Esophagus squamous epithelium (tissue), 5 donors: ENCODE measurements at regions not wholly inside any gene's neighbourhood (a gene's known extent, or its start where the extent isn't known, plus 50 kb on each side); places are given as distances from the start of the nearest gene placed in this dataset.

Experiments used
- DNase-seq: peaks from one replicate; lab custom pipeline; 2025; lab: John Stamatoyannopoulos, UW
- H3K27ac ChIP-seq, 4 donors: fragments of 200-600 bp; sonication (generic); one replicate each; pipeline ENCODE4 v1.5.1; 2016 to 2019; ENCODE audit warnings: mild to moderate bottlenecking in 1 of 4
- H3K27me3 ChIP-seq, 4 donors: fragments of 200-600 bp; sonication (generic); 1 replicate in 3 of 4; 2 replicates in 1 of 4; pipeline versions ENCODE4 v1.5.1 to v1.6.0; 2017 to 2021; ENCODE audit warnings: antibody characterized with exemption in 1 of 4
- H3K36me3 ChIP-seq, 3 donors: fragments of 200-600 bp; sonication (generic); one replicate each; pipeline ENCODE4 v1.5.1; 2016 to 2019
- H3K4me1 ChIP-seq, 3 donors: fragments of 200-600 bp; sonication (generic); one replicate each; pipeline ENCODE4 v1.5.1; 2017 to 2019
- H3K4me3 ChIP-seq, 4 donors: fragments of 200-600 bp; sonication (generic); 1 replicate in 3 of 4; 2 replicates in 1 of 4; pipeline ENCODE4 v1.5.1; 2016 to 2019; ENCODE audit warnings: mild to moderate bottlenecking in 2 of 4, moderate library complexity in 1 of 4
- H3K9me3 ChIP-seq, 3 donors: fragments of 200-600 bp; sonication (generic); one replicate each; pipeline ENCODE4 v1.5.1; 2016 to 2019
- POLR2A ChIP-seq, 4 donors: fragments of 450-650 bp; IDR thresholded peaks; one replicate each; pipeline ENCODE4 v1.6.1; 2017; ENCODE audit warnings: antibody characterized with exemption in 4 of 4, mild to moderate bottlenecking in 4 of 4, moderate library complexity in 3 of 4
- WGBS, 2 donors: methylation state at CpG; one replicate each; pipeline ENCODE4 v1.1.5; 2018; 5-methylcytosine and 5-hydroxymethylcytosine counted together
- intact Hi-C: fragments of 100-400 bp; cut with DNase I; formaldehyde crosslinking; loops from one replicate; pipeline ENCODE4 v1.15.0; 2022
- TF ChIP-seq, protein P1 (sequence below), 6 experiments: fragments of 450-650 bp in 4 of 6; fragments of 200-600 bp in 2 of 6; sonication (generic) in 2 of 6; IDR thresholded peaks; one replicate each; pipeline ENCODE4 v1.5.1; 2016 to 2019; ENCODE audit warnings: antibody characterized with exemption in 6 of 6, mild to moderate bottlenecking in 4 of 6, moderate library complexity in 4 of 6
- donor health status: DM: yes; HTN: yes; CAD: no.

DNA sequence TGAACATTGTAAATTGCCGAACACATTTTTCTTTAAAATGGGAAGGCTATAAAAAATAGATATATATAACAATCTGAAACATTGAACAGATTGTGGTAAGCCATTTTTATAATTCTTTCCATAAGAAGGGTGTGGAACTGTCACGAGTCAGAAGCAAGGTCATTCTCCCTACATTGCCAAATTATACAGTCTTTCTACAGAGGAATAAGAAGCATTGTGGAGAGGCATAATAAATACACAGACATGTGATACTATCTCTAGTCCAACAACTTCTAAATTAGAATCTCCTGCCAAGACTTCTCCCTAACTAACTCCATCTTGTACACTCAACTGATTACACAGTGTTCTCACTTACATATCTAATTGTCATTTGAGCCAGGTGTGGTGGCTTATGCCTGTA, 227.9 kb downstream of the CENPF start:
- TF ChIP-seq, protein P1, sequence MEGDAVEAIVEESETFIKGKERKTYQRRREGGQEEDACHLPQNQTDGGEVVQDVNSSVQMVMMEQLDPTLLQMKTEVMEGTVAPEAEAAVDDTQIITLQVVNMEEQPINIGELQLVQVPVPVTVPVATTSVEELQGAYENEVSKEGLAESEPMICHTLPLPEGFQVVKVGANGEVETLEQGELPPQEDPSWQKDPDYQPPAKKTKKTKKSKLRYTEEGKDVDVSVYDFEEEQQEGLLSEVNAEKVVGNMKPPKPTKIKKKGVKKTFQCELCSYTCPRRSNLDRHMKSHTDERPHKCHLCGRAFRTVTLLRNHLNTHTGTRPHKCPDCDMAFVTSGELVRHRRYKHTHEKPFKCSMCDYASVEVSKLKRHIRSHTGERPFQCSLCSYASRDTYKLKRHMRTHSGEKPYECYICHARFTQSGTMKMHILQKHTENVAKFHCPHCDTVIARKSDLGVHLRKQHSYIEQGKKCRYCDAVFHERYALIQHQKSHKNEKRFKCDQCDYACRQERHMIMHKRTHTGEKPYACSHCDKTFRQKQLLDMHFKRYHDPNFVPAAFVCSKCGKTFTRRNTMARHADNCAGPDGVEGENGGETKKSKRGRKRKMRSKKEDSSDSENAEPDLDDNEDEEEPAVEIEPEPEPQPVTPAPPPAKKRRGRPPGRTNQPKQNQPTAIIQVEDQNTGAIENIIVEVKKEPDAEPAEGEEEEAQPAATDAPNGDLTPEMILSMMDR (IDR thresholded peaks at IDR 0.05) = no peak
- no peak for TF ChIP-seq POLR2A (IDR thresholded peaks at IDR 0.05)
- WGBS, 2 donors = 49% methylated on average over 2 of the region's 2 CpGs
- intact Hi-C loops = no loop called here
- H3K4me3 ChIP-seq = no peak overlapping the region
- H3K9me3 ChIP-seq = peaks cover 0 to 8% (median 0%) of the 10 kb centered on the region in 3 donors
- H3K36me3 ChIP-seq = no peaks in the 10 kb centered on the region
- H3K4me1 ChIP-seq = no peaks in the 10 kb centered on the region
- no peak for DNase-seq
- no peak overlapping the region for H3K27ac ChIP-seq
- no peaks in the 10 kb centered on the region for H3K27me3 ChIP-seq

DNA sequence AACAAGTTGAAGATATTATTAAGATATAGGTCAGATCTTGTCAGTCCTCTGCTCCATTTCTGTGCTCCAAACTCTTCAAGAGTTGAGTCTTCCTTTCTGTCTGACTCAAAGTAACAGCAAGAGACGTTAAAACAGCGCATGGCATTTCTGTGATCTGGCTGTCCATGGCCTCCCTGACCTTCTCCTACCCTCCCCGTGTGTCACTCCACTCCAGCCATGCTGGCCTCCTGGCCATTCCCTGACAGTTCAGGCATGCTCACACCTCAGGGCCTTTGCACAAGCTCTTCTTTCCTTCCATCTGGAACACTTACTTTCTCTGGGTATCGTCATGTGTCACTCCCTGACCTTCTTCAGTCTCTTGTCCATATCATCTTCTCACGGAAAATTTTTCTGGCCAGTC, 229.0 kb downstream of the CENPF start:
- no peak overlapping the region for H3K27ac ChIP-seq
- no peaks in the 10 kb centered on the region for H3K4me1 ChIP-seq
- peaks cover 0 to 8% (median 0%) of the 10 kb centered on the region in 3 donors for H3K9me3 ChIP-seq
- no peak for DNase-seq
- no peaks in the 10 kb centered on the region for H3K27me3 ChIP-seq
- intact Hi-C loops = no loop called here
- TF ChIP-seq POLR2A (IDR thresholded peaks at IDR 0.05) = no peak
- no peak overlapping the region for H3K4me3 ChIP-seq
- WGBS, 2 donors = 72 to 89% methylated on average over 4 to 5 of the region's 5 CpGs
- H3K36me3 ChIP-seq = no peaks in the 10 kb centered on the region

DNA sequence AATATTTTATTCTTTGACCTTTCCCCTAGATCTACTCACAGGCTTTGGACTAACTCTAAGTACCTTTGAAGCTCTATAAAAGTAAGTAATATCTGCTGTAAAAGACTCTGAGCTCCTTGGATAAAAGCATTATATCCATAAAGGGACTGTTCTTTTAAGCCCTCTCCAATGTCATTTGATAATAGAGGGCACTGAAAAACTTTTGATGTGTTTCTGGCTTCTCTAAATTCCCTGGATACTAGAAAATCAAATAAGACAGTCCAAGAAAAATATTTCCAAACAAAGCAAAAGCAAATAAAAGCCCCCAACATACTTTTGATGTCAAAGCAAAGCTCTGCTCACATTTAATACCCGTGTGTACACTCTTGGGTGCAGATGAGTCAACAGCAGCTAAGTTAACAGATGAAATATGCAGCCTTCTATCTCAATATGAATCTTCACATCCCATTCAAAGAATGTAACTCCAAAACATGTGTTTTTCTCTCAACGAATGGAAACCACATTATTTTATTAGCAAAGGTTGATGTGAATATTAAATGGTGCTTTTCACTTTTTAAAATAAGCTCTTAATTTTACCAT, 230.3 kb downstream of the CENPF start:
- H3K27ac ChIP-seq = no peak overlapping the region
- no peaks in the 10 kb centered on the region for H3K4me1 ChIP-seq
- WGBS, 2 donors = 35 to 38% methylated on average over 2 of the region's 2 CpGs

DNA sequence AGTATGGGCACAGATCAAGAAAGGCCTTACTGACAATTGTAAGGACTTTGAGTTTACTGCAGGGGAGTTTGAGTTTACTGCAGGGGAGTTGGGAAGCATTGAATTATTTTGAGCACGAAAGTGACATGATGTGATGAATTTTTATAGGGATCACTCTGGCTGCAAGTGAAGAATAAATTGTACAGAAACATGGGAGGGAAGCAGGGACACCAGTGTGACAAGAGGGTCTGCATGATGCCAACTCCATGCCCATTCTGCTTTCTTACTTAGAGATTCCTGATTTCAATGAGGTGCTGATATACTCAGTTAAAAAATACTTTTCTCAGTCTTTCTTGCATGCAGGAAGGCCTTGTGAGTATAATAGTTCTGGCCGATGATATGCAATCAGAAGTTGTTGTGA, 234.4 kb downstream of the CENPF start:
- WGBS, 2 donors = 85% methylated on average over 2 of the region's 2 CpGs

More for the DNA sequence above, 230.3 kb downstream of the CENPF start:
- H3K9me3 ChIP-seq = no peaks in the 10 kb centered on the region
- H3K27me3 ChIP-seq = no peaks in the 10 kb centered on the region
- intact Hi-C loops = no loop called here
- H3K4me3 ChIP-seq = no peak overlapping the region
- no peaks in the 10 kb centered on the region for H3K36me3 ChIP-seq
- no peak for TF ChIP-seq POLR2A (IDR thresholded peaks at IDR 0.05)
- TF ChIP-seq, protein P1 (IDR thresholded peaks at IDR 0.05) = no peak
- DNase-seq = no peak

DNA sequence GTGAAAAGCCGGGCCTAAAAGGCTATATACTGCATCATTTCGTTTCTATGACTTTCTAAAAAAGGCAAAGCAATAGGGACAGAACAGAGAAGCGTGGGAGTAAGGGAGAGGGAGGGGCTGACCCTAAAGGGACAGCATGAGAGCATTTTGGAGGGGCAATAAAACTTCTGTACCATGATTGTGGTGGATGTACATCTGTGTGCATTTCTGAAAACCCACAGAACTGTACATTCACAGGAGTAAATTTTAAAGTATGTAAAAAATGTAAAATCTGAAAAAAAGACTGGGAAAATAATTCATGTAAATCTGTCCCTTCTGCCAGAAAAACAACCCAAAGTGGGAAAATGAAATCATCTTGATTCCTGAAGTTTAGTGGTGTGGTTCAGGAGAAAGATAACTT, 235.4 kb downstream of the CENPF start:
- Histone ChIP-seq H3K9me3 (no peaks in the 10 kb centered on the region), H3K27ac (no peak overlapping the region), H3K36me3 (no peaks in the 10 kb centered on the region), H3K4me3 (no peak overlapping the region), H3K4me1 (no peaks in the 10 kb centered on the region), H3K27me3 (no peaks in the 10 kb centered on the region)
- intact Hi-C loops = no loop called here
- no peak for TF ChIP-seq POLR2A (IDR thresholded peaks at IDR 0.05)
- TF ChIP-seq, protein P1 (IDR thresholded peaks at IDR 0.05) = no peak
- 45 to 48% methylated on average over 3 of the region's 3 CpGs for WGBS, 2 donors
- no peak for DNase-seq

More for the DNA sequence above, 234.4 kb downstream of the CENPF start:
- intact Hi-C loops = no loop called here
- H3K9me3 ChIP-seq = no peaks in the 10 kb centered on the region
- H3K27me3 ChIP-seq = no peaks in the 10 kb centered on the region
- H3K27ac ChIP-seq = no peak overlapping the region
- no peaks in the 10 kb centered on the region for H3K36me3 ChIP-seq
- no peaks in the 10 kb centered on the region for H3K4me1 ChIP-seq
- no peak overlapping the region for H3K4me3 ChIP-seq
- TF ChIP-seq, protein P1 (IDR thresholded peaks at IDR 0.05) = no peak
- no peak for TF ChIP-seq POLR2A (IDR thresholded peaks at IDR 0.05)
- DNase-seq = no peak

DNA sequence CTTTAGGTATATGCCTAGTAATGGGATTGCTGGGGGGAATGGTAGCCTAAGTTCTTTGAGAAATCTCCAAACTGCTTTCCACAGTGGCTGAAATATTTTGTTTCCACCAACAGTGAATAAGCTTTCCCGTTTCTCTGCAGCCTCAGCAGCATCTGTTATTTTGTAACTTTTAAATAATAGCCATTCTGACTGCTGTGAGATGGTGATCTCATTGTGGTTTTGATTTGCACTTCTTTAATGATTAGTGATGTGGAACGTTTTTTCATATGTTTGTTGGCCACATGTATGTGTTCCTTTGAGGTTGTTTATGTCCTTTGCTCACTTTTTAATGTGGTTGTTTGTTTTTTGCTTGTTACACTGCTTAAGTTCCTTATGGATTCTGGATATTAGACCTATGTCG, 237.4 kb downstream of the CENPF start:
- H3K9me3 ChIP-seq = no peaks in the 10 kb centered on the region
- H3K27me3 ChIP-seq = no peaks in the 10 kb centered on the region
- no peak overlapping the region for H3K4me3 ChIP-seq
- TF ChIP-seq, protein P1 (IDR thresholded peaks at IDR 0.05) = no peak
- no peaks in the 10 kb centered on the region for H3K4me1 ChIP-seq
- intact Hi-C loops = no loop called here
- WGBS, 2 donors = 45 to 52% methylated on average over 3 of the region's 3 CpGs
- no peaks in the 10 kb centered on the region for H3K36me3 ChIP-seq
- no peak for DNase-seq
- no peak overlapping the region for H3K27ac ChIP-seq
